AG09319 (cell line): ENCODE measurements at regions not wholly inside any gene's neighbourhood (a gene's known extent, or its start where the extent isn't known, plus 50 kb on each side); places are given as distances from the start of the nearest gene placed in this dataset.

Experiments used
- DNase-seq: peaks from one replicate; pipeline ENCODE4 v3.0.0-alpha.2; 2010; ENCODE audit warnings: low read depth; ENCODE audit errors: extremely low read depth
- CTCF ChIP-seq: IDR thresholded peaks from 2 replicates; pipeline ENCODE4 v1.5.1; 2011; ENCODE audit warnings: low read depth, mild to moderate bottlenecking, inconsistent platforms, low read length, moderate library complexity

- no peak for DNase-seq
- no peak for TF ChIP-seq CTCF
Measured at GRCh38 chr5:118441034-118441433, 547.3 kb downstream of the DTWD2 start.

- DNase-seq: no peak
- TF ChIP-seq CTCF: no peak
Measured at GRCh38 chr5:118440496-118440895, 547.9 kb downstream of the DTWD2 start.

GRCh38 chr5:118439831-118440230 lies 548.5 kb downstream of the DTWD2 start:
- DNase-seq: no peak
- no peak for TF ChIP-seq CTCF

DNA sequence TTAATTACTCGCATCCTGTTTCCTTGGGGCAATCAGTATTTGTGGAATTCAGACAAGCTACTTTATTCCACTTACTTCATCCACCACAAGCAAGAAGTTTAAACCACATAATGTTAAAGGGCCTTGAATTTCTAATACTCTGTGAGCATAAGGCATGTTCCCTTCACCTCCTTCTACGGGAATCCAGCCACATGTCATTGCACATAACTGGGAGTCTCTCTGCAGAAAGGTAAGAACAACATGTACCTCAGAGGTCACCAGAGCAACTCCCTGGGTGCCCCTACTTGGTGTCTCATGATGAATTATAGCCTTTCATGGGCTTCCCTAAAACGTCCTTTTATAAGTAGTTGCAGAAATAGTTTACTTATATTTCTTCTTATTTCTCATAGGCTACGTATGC lies 553.2 kb downstream of the DTWD2 start:
- TF ChIP-seq CTCF: no peak
- DNase-seq: no peak

DNA sequence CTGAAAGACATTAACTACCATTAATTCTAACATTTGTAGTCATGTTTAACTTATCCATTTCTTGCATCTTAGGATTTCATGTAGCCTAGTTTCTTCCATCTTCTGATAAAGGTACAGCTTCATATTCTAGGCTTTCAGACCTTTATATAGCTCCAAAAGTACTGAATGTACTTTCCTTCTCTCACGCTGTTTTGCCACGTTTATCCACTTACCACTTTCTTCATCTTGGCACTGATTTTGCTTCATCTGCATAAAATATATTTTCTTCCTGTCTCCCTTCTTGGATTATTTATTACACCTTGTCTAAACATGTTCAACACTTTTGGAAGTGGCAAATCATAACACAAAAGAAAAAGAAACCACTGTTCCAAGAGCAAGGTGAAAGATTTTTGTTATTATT lies 553.8 kb downstream of the DTWD2 start:
- no peak for TF ChIP-seq CTCF

GRCh38 chr5:118430076-118430475 lies 558.3 kb downstream of the DTWD2 start:
- TF ChIP-seq CTCF: no peak
- DNase-seq: no peak

More for the DNA sequence above, 553.8 kb downstream of the DTWD2 start:
- DNase-seq: no peak

GRCh38 chr5:118407958-118408357 lies 580.4 kb downstream of the DTWD2 start:
- no peak for DNase-seq
- no peak for TF ChIP-seq CTCF
